ENCODE measurements at regions not wholly inside any gene's neighbourhood (a gene's known extent, or its start where the extent isn't known, plus 50 kb on each side); places are given as distances from the start of the nearest gene placed in this dataset.

DNA sequence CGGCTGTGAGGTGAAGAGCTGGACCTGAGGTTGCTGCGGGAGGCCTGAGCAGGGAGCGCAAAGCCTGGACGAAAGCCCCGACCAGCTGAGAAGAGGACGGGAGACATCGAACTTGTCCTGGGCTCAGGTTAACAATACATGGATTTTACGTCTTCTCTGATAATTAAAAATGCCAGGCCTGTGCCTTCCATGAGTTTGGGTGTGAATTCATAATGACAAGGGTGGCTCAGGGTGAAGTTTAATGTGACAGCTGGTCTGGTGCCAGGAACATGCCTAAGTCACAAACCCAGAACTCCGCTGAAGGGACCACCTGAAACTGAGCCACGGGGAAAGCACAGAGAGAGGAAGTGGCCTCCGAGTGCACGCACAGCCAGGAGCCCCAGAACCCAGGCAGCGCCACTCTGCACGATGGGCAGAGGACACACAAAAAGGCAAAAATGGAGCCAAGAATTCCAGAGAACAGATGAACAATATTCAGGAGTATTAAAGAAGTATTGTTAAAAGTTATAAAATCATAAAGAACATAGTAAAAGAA lies 150.1 kb upstream of the RPS6KA2 start:
- in situ Hi-C loops (cut with MboI; ENCODE audit: low sequenced_read_pairs): loop anchor here (10.0 kb wide), 2 partner anchors 218 to 358 kb away; partner anchors contain the start of gene CEP43

GRCh38 chr6:166776571-166776970 lies 149.5 kb upstream of the RPS6KA2 start:
- in situ Hi-C loops (cut with MboI; ENCODE audit: low sequenced_read_pairs): loop anchor here (10.0 kb wide), 2 partner anchors 218 to 358 kb away; partner anchors contain the start of gene CEP43

DNA sequence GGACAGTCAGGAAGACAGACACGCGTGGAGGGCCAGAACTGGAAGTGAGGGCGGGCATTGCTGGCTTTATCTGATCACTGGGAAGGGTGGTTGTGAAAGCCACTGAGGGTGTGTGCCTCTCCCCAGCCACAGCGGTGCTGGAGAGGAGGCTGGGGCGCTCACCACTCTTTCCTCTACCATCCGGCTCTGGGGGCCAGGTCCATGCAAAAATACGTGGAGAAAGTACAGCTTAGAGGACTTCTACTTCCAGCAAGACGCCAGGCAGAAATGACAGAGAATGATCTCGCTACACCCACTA lies 148.8 kb upstream of the RPS6KA2 start:
- in situ Hi-C loops (cut with MboI; ENCODE audit: low sequenced_read_pairs): loop anchor here (10.0 kb wide), 2 partner anchors 219 to 359 kb away; partner anchors contain the start of gene CEP43

DNA sequence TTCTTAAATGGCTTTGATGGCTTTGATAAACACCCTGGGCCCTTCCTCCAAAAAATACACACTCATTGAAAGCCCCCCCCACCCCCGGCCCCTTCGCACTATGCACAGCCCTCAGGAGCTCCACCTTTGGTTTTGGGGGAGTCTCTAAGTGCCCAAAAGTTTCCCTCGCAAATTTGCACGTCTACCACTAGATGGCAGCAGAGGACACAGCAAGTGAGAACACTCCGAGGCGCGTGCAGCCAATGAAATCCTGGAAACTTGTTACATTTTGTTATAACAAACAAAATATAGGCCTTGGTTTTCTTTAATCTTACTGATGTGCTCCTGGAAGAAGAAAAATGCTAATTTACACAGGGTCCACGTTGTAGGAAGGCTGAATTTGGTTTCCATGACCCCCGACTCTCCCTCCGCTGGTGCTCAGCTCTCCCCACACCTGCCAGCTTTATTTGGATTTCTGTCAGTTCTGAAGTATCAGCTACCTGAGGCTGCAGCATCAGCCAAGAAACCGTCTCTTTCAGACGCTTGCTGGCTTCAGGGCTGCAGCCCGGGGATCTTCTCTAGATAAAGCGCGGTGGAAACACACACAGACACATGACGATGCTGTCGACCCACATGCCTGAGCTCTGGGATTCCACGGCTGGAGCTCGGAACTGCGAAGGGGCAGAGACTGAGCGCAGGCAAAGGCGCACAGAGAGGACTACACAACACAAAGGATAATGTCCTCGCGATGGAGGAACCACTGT lies 148.3 kb upstream of the RPS6KA2 start:
- in situ Hi-C loops (cut with MboI; ENCODE audit: low sequenced_read_pairs): loop anchor here (10.0 kb wide), 2 partner anchors 219 to 359 kb away; partner anchors contain the start of gene CEP43

- in situ Hi-C loops (cut with MboI; ENCODE audit: low sequenced_read_pairs): loop anchor here (10.0 kb wide), 2 partner anchors 220 to 360 kb away; partner anchors contain the start of gene CEP43
Observed at GRCh38 chr6:166774770-166775169, 147.7 kb upstream of the RPS6KA2 start.

- in situ Hi-C loops (cut with MboI; ENCODE audit: low sequenced_read_pairs): loop anchor here (10.0 kb wide), 2 partner anchors 221 to 361 kb away; partner anchors contain the start of gene CEP43
Observed at GRCh38 chr6:166774292-166774691, 147.2 kb upstream of the RPS6KA2 start.

DNA sequence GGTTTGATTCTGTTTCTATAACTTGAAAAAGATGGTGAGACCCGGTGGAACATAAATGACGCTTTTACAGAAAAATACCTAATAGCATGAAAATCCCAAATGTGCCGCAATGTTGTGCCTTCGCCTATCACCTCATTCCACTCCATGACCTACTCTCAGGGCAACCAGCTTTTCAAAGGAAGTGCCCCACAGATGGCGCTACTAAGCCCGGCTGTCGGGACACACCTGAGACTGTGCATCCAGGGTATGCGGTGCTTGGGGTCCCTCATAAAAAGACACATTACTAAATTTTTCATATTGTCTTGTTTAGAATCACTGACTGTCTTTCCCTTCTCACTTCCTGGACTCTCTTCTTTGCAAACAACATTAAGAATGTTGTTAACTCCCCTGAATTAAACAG lies 145.5 kb upstream of the RPS6KA2 start:
- in situ Hi-C loops (cut with MboI; ENCODE audit: low sequenced_read_pairs): loop anchor here (10.0 kb wide), 2 partner anchors 222 to 362 kb away; partner anchors contain the start of gene CEP43

GRCh38 chr6:166771701-166772100 lies 144.7 kb upstream of the RPS6KA2 start:
- in situ Hi-C loops (cut with MboI; ENCODE audit: low sequenced_read_pairs): loop anchor here (10.0 kb wide), 2 partner anchors 223 to 363 kb away; partner anchors contain the start of gene CEP43

DNA sequence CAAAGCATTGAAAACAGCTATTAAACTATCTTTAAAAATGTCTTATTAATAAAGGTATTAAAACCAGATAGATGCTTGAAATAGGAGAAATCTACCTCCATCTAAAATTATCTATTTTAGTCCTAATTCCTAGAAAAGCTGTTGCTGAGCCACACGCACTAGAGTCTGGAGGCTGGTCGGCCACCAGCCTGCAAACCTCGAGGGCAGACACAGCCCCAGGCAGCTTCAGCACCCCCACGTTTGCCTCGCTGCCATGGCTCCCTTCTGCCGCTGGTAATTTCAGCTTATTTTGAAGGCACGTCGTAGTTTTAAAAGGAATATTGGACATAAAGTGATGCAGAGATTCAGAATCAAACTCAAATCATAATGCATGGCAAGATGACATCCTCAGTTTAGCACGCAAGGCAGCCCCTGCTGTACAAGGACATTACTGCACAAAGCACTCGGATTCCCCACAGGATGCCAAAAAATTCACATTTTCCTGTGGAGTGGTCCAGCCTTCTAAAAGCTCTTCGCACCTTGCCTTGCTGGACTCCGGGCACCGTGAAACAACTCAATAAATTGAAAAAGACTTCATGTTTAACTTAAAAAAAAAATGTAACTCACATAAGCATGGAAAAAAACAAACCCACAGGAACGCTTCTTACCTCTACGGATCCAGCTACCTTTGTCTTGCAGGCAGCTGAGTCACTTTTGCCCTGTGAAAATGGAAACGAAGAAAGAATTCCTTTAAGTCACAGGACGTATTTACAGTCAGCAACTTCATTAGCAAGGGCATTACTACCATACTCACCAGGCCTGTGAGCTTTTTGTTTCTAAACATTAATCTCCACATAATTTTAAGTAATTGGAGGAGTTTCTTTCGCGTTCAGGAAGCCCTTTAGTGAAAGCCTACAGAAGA lies 143.4 kb upstream of the RPS6KA2 start:
- in situ Hi-C loops (cut with MboI; ENCODE audit: low sequenced_read_pairs): loop anchor here (10.0 kb wide), 2 partner anchors 224 to 364 kb away; partner anchors contain the start of gene CEP43

GRCh38 chr6:166769648-166770047 lies 142.6 kb upstream of the RPS6KA2 start:
- in situ Hi-C loops (cut with MboI; ENCODE audit: low sequenced_read_pairs): loop anchor here (10.0 kb wide), 2 partner anchors 225 to 365 kb away; partner anchors contain the start of gene CEP43

DNA sequence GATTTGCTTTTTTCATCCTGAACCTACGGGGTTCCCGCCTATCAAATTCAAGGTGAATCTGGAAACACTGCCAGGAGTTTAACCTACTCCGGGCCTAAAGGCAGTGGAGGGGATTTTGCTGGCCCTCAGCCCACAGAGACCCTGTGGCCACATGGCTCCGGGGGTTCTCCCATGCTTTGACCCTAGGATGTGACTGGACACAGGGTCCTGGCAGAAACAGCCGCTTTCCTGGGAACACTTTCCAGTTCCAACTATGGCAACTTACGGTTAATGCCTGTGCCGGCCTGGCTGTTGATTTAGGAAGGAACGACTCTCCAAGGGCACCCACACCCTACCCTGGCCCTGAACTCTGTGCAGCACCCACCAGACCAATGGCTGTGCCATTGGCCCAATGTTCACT lies 141.7 kb upstream of the RPS6KA2 start:
- in situ Hi-C loops (cut with MboI; ENCODE audit: low sequenced_read_pairs): no loop called here

GRCh38 chr6:166767230-166767629 lies 140.2 kb upstream of the RPS6KA2 start:
- in situ Hi-C loops (cut with MboI; ENCODE audit: low sequenced_read_pairs): no loop called here

DNA sequence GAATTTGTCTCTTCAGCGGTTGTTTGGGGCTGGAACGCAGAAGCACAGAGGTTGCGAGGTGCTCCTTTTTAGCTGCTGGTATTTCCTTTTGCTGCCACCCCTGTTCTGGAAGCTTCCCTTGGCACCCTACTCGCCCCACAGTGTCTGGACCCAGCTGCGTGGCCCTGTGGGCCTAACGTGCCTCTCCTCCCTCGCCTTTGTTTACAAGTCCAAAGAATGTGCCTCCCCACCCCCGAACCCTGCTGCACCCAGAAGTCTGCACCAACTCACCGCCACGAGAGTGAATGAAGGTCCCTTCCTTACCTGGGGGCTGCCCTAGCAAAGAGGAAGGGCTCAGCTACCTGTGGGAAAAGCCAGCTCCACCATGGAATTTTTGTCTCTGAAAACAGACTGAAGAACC lies 139.7 kb upstream of the RPS6KA2 start:
- in situ Hi-C loops (cut with MboI; ENCODE audit: low sequenced_read_pairs): no loop called here

DNA sequence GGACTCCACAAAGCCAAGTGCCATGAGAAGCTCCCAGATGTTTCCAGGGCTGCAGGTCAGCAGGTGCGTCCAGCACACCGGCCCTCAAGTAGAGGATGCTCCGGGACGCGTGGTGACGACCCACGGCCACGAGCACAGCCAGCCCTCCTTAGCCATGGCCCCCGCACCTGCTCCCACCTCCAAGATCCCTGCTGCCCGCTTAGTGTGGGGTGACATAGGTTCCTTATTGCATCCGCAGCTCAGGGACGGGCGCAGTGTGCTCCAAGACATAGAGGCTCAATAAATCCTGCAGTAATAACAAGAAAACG lies 138.1 kb upstream of the RPS6KA2 start:
- in situ Hi-C loops (cut with MboI; ENCODE audit: low sequenced_read_pairs): no loop called here

GRCh38 chr6:166764473-166765233 lies 137.6 kb upstream of the RPS6KA2 start:
- in situ Hi-C loops (cut with MboI; ENCODE audit: low sequenced_read_pairs): no loop called here

DNA sequence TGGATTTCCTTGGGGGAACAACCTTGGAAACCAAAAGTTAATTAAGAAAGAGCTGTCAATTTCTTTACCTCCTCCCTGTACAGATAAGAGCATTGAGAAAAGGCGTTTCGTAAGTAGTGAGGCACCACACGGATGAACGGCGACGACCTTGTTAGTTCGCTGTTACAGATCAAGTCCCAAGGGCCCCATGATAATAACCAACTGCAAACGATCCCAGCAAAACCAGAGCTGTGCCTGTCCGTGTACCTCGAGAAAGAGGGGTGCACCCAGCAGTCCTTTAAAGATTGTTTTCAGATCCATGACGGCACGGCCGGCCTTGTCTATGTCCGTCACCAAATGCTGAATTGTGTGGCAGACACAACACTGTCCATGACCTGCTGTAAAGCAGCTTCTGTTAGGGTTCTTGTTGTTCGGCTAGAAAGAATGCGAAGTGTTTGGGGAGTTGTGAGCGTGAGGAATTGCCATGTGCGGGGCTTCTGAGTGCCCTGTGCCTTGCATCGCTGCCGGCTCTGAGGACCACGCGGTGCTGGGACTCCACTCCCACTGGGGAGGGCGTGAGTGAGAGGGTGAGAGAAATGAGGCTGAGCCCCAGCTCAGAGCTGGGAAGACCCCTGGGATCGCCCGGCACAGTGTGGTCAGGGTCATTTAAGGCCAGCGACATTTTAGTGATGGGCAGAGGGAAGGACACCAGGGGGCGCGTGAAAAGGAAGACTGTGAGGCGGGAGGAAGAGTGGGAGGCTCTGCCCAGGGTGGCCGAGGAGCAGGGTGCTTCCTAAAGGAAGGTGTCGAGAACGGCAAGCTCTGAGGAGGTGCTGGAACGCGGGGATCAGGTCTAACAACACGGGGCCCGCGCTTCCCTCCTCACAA lies 136.8 kb upstream of the RPS6KA2 start:
- in situ Hi-C loops (cut with MboI; ENCODE audit: low sequenced_read_pairs): no loop called here

DNA sequence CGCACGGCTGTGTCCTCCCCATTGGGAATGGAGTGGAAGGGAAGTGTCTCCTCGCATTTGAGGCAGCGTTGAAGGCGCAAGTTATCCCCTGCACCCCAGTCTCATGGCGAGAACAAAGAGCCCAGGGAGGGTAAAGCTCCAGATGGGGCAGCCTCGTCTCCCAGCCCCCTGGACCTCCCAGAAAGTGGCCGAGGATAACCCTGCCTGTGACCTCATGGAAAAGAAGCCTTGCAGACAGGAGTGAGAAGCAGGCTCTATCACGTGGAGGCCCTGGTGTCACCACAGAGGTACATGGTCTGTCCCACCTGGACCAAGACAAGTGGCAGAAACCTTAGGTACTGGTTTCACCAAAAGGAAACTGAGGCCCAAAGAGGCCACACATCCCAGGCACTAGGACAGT lies 134.8 kb upstream of the RPS6KA2 start:
- in situ Hi-C loops (cut with MboI; ENCODE audit: low sequenced_read_pairs): no loop called here

GRCh38 chr6:166760288-166760687 lies 133.2 kb upstream of the RPS6KA2 start:
- in situ Hi-C loops (cut with MboI; ENCODE audit: low sequenced_read_pairs): no loop called here

DNA sequence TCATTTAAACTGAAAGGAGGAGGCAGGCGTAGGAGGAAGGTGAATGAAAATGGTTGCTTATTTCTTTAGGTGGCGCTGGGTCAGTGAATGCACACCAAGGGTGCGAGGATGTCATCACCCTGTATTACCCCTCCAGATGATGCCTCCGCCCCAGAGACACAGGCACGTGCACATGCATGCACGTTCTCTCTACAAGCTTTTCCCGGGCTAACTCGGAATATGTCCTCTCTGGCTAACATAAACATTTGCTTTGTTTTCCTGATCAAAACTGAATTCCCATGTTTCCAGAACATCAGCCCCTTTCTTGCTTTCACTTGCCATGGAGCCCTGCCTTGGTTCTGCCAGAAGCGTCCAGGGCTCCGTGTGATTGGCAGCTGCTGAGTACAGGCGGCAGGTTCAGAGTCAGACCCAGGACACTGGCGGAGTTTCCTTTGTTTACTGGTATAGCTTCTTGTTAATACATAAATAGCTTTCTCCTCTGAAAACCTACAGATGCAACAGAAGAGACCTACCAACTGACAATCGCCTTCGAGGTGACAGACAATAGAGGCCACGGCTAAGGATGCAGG lies 131.2 kb upstream of the RPS6KA2 start:
- in situ Hi-C loops (cut with MboI; ENCODE audit: low sequenced_read_pairs): no loop called here

Data from HL-60/S4 (cell line).